Upper lobe of left lung (tissue), 4 donors: ENCODE measurements at regions not wholly inside any gene's neighbourhood (a gene's known extent, or its start where the extent isn't known, plus 50 kb on each side); places are given as distances from the start of the nearest gene placed in this dataset.

Source experiments
- POLR2A ChIP-seq, 4 donors: fragments of 450-650 bp; IDR thresholded peaks; one replicate each; pipeline ENCODE4 v1.5.1; 2016 to 2017; ENCODE audit warnings: antibody characterized with exemption in 4 of 4, mild to moderate bottlenecking in 2 of 4
- POLR2AphosphoS5 ChIP-seq, 2 donors: sonication (generic); formaldehyde crosslinking; IDR thresholded peaks; one replicate each; pipeline ENCODE4 v1.5.1; 2017; ENCODE audit warnings: antibody characterized with exemption in 2 of 2
- TF ChIP-seq, protein P1 (sequence below), 6 experiments: fragments of 450-650 bp in 4 of 6; fragments of 200-600 bp in 2 of 6; sonication (generic) in 2 of 6; IDR thresholded peaks; one replicate each; pipeline ENCODE4 v1.5.1; 2016 to 2019; ENCODE audit warnings: antibody characterized with exemption in 6 of 6

DNA sequence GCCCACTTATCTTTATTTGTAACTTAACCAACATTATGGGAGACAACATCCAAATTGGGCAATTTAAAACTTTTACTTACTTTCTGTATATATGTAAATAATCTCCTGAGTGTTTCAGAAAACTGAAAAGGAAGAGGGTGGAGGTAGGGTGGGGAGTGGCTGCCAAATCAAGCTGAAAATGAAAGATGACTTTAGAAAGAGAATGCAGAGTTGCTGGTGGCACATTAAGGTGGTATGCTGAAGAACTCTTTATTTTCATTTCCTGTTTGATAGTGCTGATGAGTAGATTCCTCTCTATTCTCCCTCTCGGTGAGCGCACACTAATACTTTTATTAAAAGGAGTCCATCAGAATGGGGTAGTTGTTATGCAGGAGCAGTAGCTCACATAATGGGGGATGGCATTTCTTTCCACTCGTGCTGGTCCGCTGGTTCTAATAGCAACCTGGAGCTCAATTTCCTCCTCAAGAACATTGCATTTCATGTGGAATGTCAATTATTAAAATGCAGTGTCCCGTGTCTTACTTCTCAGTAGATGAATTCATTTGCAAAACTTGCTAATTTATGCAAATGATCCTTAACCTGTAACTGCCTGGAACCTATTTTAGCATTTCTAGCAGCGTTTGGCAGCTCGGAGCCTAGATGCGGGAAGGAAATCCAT is 466.9 kb upstream of the HNRNPA3 start:
- TF ChIP-seq POLR2A (IDR thresholded peaks at IDR 0.05) (no peak), POLR2AphosphoS5 (IDR thresholded peaks at IDR 0.05) (no peak)
- TF ChIP-seq, protein P1, sequence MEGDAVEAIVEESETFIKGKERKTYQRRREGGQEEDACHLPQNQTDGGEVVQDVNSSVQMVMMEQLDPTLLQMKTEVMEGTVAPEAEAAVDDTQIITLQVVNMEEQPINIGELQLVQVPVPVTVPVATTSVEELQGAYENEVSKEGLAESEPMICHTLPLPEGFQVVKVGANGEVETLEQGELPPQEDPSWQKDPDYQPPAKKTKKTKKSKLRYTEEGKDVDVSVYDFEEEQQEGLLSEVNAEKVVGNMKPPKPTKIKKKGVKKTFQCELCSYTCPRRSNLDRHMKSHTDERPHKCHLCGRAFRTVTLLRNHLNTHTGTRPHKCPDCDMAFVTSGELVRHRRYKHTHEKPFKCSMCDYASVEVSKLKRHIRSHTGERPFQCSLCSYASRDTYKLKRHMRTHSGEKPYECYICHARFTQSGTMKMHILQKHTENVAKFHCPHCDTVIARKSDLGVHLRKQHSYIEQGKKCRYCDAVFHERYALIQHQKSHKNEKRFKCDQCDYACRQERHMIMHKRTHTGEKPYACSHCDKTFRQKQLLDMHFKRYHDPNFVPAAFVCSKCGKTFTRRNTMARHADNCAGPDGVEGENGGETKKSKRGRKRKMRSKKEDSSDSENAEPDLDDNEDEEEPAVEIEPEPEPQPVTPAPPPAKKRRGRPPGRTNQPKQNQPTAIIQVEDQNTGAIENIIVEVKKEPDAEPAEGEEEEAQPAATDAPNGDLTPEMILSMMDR (IDR thresholded peaks at IDR 0.05), result no peak
